Heart left ventricle (tissue), 16 donors: ENCODE measurements at regions not wholly inside any gene's neighbourhood (a gene's known extent, or its start where the extent isn't known, plus 50 kb on each side); places are given as distances from the start of the nearest gene placed in this dataset.

Source experiments
- ATAC-seq, 4 donors: fragments of 200-7000 bp; cut with Tn5 transposase; one replicate each; pipeline ENCODE4 v1.9.1; 2020 to 2022; ENCODE audit warnings: moderate library complexity in 4 of 4, mild to moderate bottlenecking in 3 of 4, moderate number of reproducible peaks in 1 of 4
- DNase-seq, 5 donors: peaks; one replicate each; pipeline ENCODE4 v3.0.0-alpha.2; 2020
- H3K27ac ChIP-seq, 12 donors: fragments of 200-600 bp; sonication (generic) in 4 of 12; one replicate each; pipeline versions ENCODE4 v1.5.0 to v1.8.0; 2016 to 2022; ENCODE audit warnings: mild to moderate bottlenecking in 2 of 12
- H3K27me3 ChIP-seq, 9 donors: fragments of 200-600 bp; sonication (generic) in 2 of 9; one replicate each; pipeline versions ENCODE4 v1.5.1 to v1.8.0; 2016 to 2022; ENCODE audit warnings: mild to moderate bottlenecking in 3 of 9
- H3K36me3 ChIP-seq, 9 donors: fragments of 200-600 bp; sonication (generic) in 2 of 9; one replicate each; pipeline versions ENCODE4 v1.5.0 to v1.8.0; 2018 to 2022; ENCODE audit warnings: mild to moderate bottlenecking in 2 of 9
- H3K4me1 ChIP-seq, 12 donors: fragments of 200-600 bp; sonication (generic) in 4 of 12; one replicate each; pipeline versions ENCODE4 v1.5.0 to v1.8.0; 2016 to 2022; ENCODE audit warnings: mild to moderate bottlenecking in 3 of 12
- H3K4me3 ChIP-seq, 12 donors: fragments of 200-600 bp; sonication (generic) in 4 of 12; one replicate each; pipeline versions ENCODE4 v1.5.0 to v1.8.0; 2017 to 2022; ENCODE audit warnings: mild to moderate bottlenecking in 9 of 12, moderate library complexity in 4 of 12
- H3K9me3 ChIP-seq, 12 donors: fragments of 200-600 bp; sonication (generic) in 4 of 12; one replicate each; pipeline versions ENCODE4 v1.5.0 to v1.8.0; 2016 to 2022; ENCODE audit warnings: mild to moderate bottlenecking in 1 of 12
- CTCF ChIP-seq, 12 donors: fragments of 200-600 bp; sonication (generic) in 4 of 12; IDR thresholded peaks; one replicate each; pipeline versions ENCODE4 v1.5.0 to v1.8.0; 2018 to 2022; ENCODE audit warnings: antibody characterized with exemption in 12 of 12, mild to moderate bottlenecking in 5 of 12
- POLR2A ChIP-seq, 2 donors: fragments of 450-650 bp; IDR thresholded peaks; one replicate each; pipeline ENCODE4 v1.6.1; 2017; ENCODE audit warnings: antibody characterized with exemption in 2 of 2, mild to moderate bottlenecking in 2 of 2, moderate library complexity in 2 of 2
- WGBS, 4 donors: extraction: QIAGEN DNeasy Blood & Tissue Kit in 2 of 4; methylation state at CpG; one replicate each; pipeline versions ENCODE4 v1.1.5 to v1.1.7; 2013 to 2018; 5-methylcytosine and 5-hydroxymethylcytosine counted together
- intact Hi-C, 10 donors: fragments of 100-400 bp; cut with DNase I; formaldehyde crosslinking; loops; one replicate each; pipeline versions ENCODE4 v1.11.1 to v1.14.2; 2022
- donor health status: ischemic (EF 13 %, LVEDD 7.1; RV severe dilation, severe dysfunction).
- donor health status: healthy with polysubstance abuse.
- donor health status: DM: no; HTN: yes; CAD: no.
- donor health status: DM: no; HTN: no; CAD: no.
- donor health status: ischemic (EF 25% LVEDD 6.9; RV normal size, moderate dysfunction).
- donor health status: ischemic (EF 25% LVEDD 5.7; RV mildly dilated, moderate dysfunction).
- donor health status: healthy.
- donor health status: DM: yes; HTN: yes; CAD: no.
- donor health status: ischemic (EF 35%, LVEDD 5.7; RV mildly dilated, moderate dysfunction).
- donor health status: nonischemic (EF 11% LVEDD 7.7; RV severe dilation, severe dysfunction).
- donor health status: DM: yes; HTN: yes; CAD: no.
- donor health status: PGD.
- donor health status: ischemic (EF 29% LVEDD 5.4; RV normal size, mild dysfunction).
- donor health status: nonischemic (EF 23%, LVEDD 6.1; RV moderate dilation, normal function).

DNA sequence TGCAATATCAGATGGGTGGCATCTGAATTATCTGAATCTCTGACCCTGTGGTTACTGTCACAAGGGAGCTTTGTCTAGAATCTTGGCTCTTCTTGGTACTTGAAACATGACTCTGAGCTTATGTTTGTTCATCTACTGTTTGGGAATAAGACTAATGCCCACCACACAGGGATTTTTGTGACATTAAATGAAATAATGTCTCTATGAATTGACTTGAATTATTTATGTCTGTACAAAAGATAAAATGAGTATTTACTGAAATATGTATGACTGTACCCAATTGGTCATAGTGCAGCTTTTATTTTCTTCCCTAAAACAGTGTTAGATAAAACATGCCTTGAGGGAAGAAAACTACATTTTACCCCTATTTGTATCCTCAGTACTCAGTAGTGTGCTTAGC lies 87.9 kb upstream of the ZPLD1 start:
- DNase-seq (no peak), ATAC-seq (no peak)
- intact Hi-C loops, result no loop called here
- no peak overlapping the region for H3K27ac ChIP-seq
- H3K9me3 ChIP-seq, result no peaks in the 10 kb centered on the region
- H3K36me3 ChIP-seq, result no peaks in the 10 kb centered on the region
- H3K4me1 ChIP-seq, result no peaks in the 10 kb centered on the region
- no peaks in the 10 kb centered on the region for H3K27me3 ChIP-seq
- no peak for TF ChIP-seq CTCF (IDR thresholded peaks at IDR 0.05)
- TF ChIP-seq POLR2A (IDR thresholded peaks at IDR 0.05), result no peak
- no peak overlapping the region for H3K4me3 ChIP-seq

DNA sequence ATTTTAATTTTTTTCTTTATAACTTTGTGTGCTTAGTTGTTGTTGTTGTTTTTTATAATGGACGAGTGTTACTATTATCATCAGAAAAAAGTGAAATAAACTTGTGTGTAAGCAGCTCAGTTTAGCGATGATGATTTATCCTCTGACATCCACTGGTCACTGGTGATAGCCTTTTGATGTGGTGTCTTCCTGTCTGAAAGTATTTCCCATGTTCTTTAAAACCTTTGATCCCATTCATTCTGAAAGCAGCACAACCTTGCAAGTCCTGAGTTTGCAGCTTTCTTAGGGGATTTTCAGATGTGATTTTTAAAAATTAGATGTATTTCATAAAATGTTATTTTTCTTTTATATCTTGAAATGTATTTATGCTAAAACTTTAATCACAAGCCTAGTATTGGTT lies 85.9 kb upstream of the ZPLD1 start:
- ATAC-seq (no peak), DNase-seq (no peak)
- TF ChIP-seq POLR2A (IDR thresholded peaks at IDR 0.05) (no peak), CTCF (IDR thresholded peaks at IDR 0.05) (no peak)
- H3K4me1 ChIP-seq, result peaks cover 0 to 9% (median 0%) of the 10 kb centered on the region in 12 donors
- H3K4me3 ChIP-seq, result no peak overlapping the region
- H3K27ac ChIP-seq, result no peak overlapping the region
- whole genome bisulfite sequencing, 4 donors, result 64 to 74% (median 67%) methylated on average over 2 of the region's 2 CpGs
- no peaks in the 10 kb centered on the region for H3K36me3 ChIP-seq
- H3K27me3 ChIP-seq, result no peaks in the 10 kb centered on the region
- intact Hi-C loops, result no loop called here
- no peaks in the 10 kb centered on the region for H3K9me3 ChIP-seq

DNA sequence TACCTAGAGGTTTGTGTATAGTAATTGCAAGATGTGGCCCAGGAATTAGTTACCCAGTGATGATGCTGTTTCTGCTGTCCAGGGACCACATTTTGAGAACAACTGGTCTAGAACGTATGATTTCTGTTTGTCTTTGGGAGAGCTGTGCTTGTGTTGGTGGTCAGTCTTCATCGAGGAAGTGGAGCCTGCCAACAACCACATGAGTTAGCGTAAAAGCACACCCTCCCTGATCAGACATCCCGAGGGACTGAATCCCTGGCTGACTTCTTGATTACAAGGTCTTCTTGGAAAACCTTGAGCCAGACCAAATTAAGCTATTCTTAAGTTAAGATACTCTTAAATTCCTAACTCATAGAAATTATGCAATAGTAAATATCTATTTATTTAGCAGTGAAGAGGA lies 81.7 kb upstream of the ZPLD1 start:
- Histone ChIP-seq H3K27me3 (no peaks in the 10 kb centered on the region), H3K27ac (no peak overlapping the region), H3K9me3 (no peaks in the 10 kb centered on the region), H3K36me3 (no peaks in the 10 kb centered on the region), H3K4me1 (peaks cover 0 to 9% (median 0%) of the 10 kb centered on the region in 12 donors), H3K4me3 (no peak overlapping the region)
- TF ChIP-seq CTCF (IDR thresholded peaks at IDR 0.05), result no peak
- no peak for TF ChIP-seq POLR2A (IDR thresholded peaks at IDR 0.05)
- WGBS, 4 donors, result 35 to 51% (median 49%) methylated on average over 4 of the region's 4 CpGs
- ATAC-seq (peak in 2 of 4 donors; percentile 32 to 38), DNase-seq (peak in 3 of 5 donors; percentile 10 to 27 (median 26))
- intact Hi-C loops, result no loop called here

DNA sequence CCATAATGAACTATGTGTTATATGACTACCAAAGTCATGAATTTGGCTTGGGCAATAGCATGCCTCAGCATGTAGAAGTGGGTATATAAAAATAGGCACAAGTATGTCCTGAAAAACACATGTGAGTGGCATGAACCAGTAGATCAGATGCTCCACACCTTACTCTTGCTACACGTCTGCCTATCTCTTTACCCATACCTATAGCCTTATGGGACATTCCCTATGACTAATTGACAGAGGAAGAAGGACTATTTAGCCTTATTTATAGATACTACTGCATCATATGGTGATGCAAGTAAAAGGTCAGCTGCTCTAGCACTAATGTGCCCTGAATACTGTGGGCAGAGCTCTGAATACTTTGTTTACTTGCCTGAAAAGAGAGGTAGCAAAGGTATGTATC lies 81.0 kb upstream of the ZPLD1 start:
- ATAC-seq (no peak), DNase-seq (no peak)
- no peak overlapping the region for H3K4me3 ChIP-seq
- H3K27me3 ChIP-seq, result no peaks in the 10 kb centered on the region
- intact Hi-C loops, result no loop called here
- no peaks in the 10 kb centered on the region for H3K9me3 ChIP-seq
- WGBS, 4 donors, result 65 to 82% (median 78%) methylated on average over 1 of the region's 1 CpG
- no peaks in the 10 kb centered on the region for H3K36me3 ChIP-seq
- H3K27ac ChIP-seq, result no peak overlapping the region
- peaks cover 0 to 9% (median 0%) of the 10 kb centered on the region in 12 donors for H3K4me1 ChIP-seq
- TF ChIP-seq POLR2A (IDR thresholded peaks at IDR 0.05) (no peak), CTCF (IDR thresholded peaks at IDR 0.05) (no peak)
